ENCODE measurements at regions not wholly inside any gene's neighbourhood (a gene's known extent, or its start where the extent isn't known, plus 50 kb on each side); places are given as distances from the start of the nearest gene placed in this dataset.
A peak's percentile ranks its signal among the peaks of the same experiment; 100 is the strongest.

DNA sequence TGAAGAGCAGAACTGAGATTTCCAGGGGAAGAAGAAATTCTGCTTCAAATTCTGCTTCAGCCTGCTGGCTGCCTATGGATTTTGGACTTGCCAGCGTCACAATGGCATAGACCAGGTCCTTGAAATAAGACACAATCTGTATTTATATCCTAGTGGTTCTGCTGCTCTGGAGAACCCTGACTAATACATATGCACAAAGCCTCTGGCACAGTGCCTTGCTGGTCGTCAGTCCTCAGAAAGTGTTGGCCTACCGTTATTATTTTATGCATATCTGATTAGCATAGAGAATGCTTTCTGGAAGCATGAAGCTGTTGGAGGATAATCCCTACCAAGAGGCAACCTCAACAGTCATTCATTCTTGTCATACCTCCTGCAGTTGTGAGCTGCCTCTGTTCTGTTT is 213.7 kb downstream of the B3GLCT start:
- H3K27ac ChIP-seq, result no peak overlapping the region
- no peak for DNase-seq (ENCODE audit: low spot score)
- ChIA-PET CTCF (interaction anchor here (1.8 kb wide), 1 partner anchor 177 kb away, joined by 7 read pairs; no protein-coding TSS in a partner anchor), POLR2A (ENCODE audit: low non-redundant PET) (no interaction called here)
- TF ChIP-seq, protein P1, sequence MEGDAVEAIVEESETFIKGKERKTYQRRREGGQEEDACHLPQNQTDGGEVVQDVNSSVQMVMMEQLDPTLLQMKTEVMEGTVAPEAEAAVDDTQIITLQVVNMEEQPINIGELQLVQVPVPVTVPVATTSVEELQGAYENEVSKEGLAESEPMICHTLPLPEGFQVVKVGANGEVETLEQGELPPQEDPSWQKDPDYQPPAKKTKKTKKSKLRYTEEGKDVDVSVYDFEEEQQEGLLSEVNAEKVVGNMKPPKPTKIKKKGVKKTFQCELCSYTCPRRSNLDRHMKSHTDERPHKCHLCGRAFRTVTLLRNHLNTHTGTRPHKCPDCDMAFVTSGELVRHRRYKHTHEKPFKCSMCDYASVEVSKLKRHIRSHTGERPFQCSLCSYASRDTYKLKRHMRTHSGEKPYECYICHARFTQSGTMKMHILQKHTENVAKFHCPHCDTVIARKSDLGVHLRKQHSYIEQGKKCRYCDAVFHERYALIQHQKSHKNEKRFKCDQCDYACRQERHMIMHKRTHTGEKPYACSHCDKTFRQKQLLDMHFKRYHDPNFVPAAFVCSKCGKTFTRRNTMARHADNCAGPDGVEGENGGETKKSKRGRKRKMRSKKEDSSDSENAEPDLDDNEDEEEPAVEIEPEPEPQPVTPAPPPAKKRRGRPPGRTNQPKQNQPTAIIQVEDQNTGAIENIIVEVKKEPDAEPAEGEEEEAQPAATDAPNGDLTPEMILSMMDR (conservative IDR thresholded peaks at IDR 0.05; ENCODE audit: low read depth), result no peak

DNA sequence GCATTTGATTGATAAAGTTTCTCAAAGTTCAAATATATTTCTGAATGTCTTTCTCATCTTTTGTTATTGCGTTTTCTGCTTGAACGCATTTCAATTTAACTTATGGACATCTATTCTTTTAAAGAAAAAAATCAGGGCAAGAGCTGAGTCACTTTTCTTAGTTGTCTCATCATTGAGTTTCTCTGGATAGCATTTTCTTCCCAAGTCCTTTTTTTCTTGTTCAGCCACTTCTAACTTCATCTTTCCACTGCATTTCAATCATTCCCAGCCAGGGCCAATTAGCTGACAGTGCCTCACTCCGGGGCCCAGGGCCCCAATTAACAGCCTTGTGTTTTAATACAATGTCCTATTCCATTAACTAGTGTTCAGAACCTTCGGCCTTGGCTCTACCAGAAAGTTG is 216.3 kb downstream of the B3GLCT start:
- DNase-seq (ENCODE audit: low spot score), result no peak
- CTCF ChIA-PET, result interaction anchor here (0.5 to 0.6 kb wide), 2 partner anchors 8 to 696 kb away, joined by 4 read pairs; no protein-coding TSS in a partner anchor
- POLR2A ChIA-PET (ENCODE audit: low non-redundant PET), result no interaction called here

DNA sequence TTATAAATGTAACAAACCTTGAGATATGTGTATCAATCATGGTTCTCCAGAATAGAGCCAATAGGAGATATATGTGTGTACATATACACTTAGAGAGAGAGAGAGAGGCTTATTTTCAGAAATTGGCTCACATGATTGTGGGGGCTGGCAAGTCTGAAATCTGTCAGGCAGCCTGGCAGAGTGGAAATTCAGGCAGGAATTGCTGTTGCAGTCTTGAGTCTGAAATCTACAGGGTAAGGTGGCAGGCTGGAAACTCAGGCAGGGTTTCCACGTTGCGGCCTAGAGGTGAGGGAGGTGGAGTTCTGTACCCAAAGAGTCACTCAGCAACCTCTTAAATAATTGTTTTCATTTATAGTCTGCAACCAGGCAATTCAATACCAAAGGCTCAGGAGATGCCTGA is 218.4 kb downstream of the B3GLCT start:
- CTCF ChIA-PET, result no interaction called here
- DNase-seq (ENCODE audit: low spot score), result no peak
- POLR2A ChIA-PET (ENCODE audit: low non-redundant PET), result no interaction called here
- no peak overlapping the region for H3K27ac ChIP-seq
- TF ChIP-seq, protein P1 (conservative IDR thresholded peaks at IDR 0.05; ENCODE audit: low read depth), result no peak

More for the DNA sequence above, 216.3 kb downstream of the B3GLCT start:
- TF ChIP-seq, protein P1 (conservative IDR thresholded peaks at IDR 0.05; ENCODE audit: low read depth), result no peak
- H3K27ac ChIP-seq, result no peak overlapping the region

DNA sequence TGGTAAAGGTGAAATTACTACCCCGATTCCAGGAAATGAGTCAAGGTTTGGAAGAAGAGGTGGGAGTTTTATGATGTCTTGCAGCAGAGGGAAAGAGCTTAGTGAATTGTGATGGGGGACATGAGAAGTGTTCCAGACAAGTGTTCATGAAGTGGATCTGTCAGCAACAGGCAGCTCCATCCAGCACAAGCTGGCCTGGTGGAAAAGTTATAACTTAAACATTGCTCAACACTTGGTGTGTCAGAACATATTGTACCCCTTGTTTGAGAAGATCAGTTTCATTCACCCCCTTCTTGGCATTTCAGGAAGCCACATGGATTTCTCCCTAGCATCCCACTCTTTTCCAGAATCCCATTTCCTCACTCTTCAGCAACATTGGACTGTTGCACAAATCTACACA is 222.0 kb downstream of the B3GLCT start:
- POLR2A ChIA-PET (ENCODE audit: low non-redundant PET), result no interaction called here
- TF ChIP-seq, protein P1 (conservative IDR thresholded peaks at IDR 0.05; ENCODE audit: low read depth), result no peak
- H3K27ac ChIP-seq, result no peak overlapping the region
- no peak for DNase-seq (ENCODE audit: low spot score)
- CTCF ChIA-PET, result no interaction called here

DNA sequence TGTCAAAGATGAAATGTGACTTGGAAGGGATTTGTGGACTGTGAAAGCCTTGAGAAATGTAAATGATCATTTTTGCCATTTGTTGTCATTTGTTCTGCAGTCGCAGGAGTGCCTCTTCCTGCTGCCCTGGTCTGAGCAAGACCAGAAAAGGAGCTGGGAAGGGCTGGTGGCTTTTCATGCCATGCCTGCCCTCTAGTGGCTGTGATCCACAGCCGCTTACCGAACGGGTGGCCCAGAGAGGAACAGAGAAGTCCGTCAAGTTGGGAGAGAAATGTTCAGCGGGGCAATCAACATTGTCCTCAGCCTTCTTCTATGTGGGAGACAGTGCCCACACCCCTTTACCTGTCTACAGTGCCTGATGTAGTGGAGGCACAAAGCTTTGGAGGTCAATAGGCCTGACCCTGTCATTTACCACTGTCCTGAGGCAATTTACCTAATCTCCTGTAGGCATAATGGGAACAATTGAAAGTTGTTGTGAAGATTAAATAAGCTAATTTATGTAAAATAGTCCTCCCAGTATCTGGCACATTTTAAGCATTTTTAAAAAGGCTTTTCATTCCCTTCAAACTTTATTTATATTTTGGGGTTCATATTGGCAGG is 224.5 kb downstream of the B3GLCT start:
- peak; percentile 77 for DNase-seq (ENCODE audit: low spot score)

DNA sequence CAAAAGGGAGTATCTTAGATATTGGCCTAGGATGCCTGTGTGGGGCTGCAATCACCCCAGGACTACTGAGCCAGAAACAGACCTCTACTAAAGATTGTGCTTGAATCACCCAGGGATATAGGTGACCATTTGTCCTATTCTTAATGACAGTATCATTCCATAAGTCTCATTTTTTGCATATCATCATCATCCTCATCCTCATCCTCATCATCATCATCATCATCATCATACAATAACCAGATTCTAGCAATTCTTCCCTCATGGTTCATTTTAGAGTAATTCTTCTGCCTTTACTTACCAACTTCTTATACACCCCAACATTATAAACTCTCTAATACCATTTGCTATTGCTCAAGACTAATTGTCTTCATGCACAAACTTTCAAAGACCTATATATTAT is 226.6 kb downstream of the B3GLCT start:
- TF ChIP-seq, protein P1 (conservative IDR thresholded peaks at IDR 0.05; ENCODE audit: low read depth), result no peak
- POLR2A ChIA-PET (ENCODE audit: low non-redundant PET), result no interaction called here
- CTCF ChIA-PET, result interaction anchor here (1.2 kb wide), 1 partner anchor 190 kb away, joined by 5 read pairs; no protein-coding TSS in a partner anchor
- no peak for DNase-seq (ENCODE audit: low spot score)
- no peak overlapping the region for H3K27ac ChIP-seq

More for the DNA sequence above, 224.5 kb downstream of the B3GLCT start:
- POLR2A ChIA-PET (ENCODE audit: low non-redundant PET), result no interaction called here
- TF ChIP-seq, protein P1 (conservative IDR thresholded peaks at IDR 0.05; ENCODE audit: low read depth), result peak; percentile 91
- no peak overlapping the region for H3K27ac ChIP-seq
- CTCF ChIA-PET, result interaction anchor here (0.6 to 2.3 kb wide), 17 partner anchors 8 to 1305 kb away, joined by 3 to 36 read pairs (median 3); partner anchors contain the start of gene B3GLCT

All from RWPE1 (cell line).